Cardiac septum (tissue), 1 donor: ENCODE measurements at regions not wholly inside any gene's neighbourhood (a gene's known extent, or its start where the extent isn't known, plus 50 kb on each side); places are given as distances from the start of the nearest gene placed in this dataset.
"Not testable (repeated sequence)": the region's sequence is repeated elsewhere in the genome, so short reads cannot be mapped to it uniquely, and the experiment has no call there.

Experiments
- DNase-seq: peaks from one replicate; pipeline ENCODE4 v3.0.0-alpha.2; 2020; ENCODE audit warnings: low spot score
- intact Hi-C: fragments of 100-400 bp; cut with DNase I; formaldehyde crosslinking; loops from one replicate; pipeline ENCODE4 v1.14.0; 2022
- donor health status: DM: no; HTN: no; CAD: no.

DNA sequence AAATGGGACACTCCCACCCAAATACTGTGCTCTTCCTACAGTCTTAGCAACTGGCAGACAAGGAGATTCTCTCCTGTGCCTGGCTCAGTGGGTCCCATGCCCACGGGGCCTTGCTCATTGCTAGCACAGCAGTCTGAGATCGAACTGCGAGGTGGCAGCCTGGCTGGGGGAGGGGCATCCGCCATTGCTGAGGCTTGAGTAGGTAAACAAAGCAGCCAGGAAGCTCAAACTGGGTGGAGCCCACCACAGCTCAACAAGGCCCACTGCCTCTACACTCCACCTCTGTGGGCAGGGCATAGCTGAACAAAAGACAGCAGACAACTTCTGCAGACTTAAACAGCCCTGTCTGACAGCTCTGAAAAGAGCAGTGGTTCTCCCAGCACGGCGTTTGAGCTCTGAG lies 174.8 kb downstream of the COL12A1 start:
- intact Hi-C loops, DNase-seq: not testable (repeated sequence)

DNA sequence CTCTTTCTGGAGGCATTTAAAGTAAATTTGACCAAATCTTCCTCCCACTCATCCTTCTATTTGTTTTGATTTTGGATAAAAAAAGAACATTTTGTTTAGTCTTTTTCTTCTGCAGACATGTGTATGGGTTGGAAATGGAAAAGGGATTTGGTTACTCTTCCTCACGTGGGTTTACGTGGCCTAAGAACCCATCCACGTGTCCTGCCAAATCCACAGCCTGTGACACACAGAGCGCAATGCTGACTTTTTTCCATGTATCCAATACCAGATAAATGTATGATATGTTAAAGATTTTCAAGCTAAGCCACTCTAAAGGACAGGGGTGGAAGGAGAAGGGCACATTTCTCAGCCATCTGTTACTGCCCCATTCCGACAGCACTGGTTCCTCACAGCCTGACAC lies 176.5 kb downstream of the COL12A1 start:
- intact Hi-C loops: no loop called here
- no peak for DNase-seq

DNA sequence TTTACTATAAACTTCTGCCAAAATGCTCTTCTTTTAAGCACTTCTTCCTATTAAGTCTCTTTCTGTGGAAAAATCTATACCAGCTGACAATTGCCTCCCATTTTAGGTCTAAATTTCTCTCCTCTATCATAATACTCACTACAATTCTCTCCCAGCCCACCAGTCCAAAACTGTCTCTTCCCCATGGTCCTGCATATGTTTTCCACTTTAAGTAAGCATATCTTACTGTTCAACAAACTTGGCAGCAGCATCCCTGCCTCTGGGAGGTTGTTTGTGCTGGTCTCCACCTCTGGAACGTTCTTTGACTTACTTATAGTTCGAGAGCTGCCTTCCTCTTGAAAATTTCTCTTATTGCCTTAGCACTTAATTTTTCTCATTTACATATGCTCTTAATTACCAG lies 180.5 kb downstream of the COL12A1 start:
- intact Hi-C loops: no loop called here
- no peak for DNase-seq

DNA sequence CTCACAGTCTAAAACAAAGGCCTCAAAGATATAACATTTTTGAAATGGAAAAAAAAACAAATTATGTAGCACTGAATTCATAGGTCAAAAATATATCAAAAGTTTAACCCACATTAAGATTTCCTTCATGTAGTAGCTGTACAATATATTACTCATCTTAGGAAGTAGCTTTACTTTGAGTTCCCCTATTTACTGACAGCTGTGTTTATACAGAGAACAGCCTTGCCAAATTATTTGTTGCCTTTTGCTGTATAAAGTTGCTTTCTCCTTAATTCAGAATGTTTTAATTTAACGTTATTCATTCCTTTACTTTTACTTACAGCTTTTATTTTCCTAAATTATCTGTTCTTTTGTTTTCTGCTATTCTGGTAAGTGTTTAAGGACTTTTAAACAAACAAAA lies 181.0 kb downstream of the COL12A1 start:
- intact Hi-C loops: no loop called here
- DNase-seq: no peak

DNA sequence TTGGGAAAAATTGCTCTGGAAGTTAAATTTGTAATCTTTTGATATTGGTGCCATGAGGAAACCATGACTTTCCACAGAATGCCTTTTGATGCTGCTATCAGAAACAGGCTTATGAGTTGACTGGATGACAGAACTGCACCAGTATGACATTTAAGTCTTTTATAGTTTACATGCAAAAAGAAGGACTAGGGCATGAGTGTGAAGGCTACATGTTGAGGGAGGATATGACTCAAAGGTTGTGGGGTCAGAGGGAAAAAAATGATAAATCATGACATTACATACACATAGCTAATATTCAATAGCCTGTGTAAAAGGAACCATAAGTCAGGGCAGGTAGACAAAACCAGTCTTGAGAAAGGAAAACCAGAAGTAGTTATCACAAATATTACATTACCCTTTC lies 182.2 kb downstream of the COL12A1 start:
- no peak for DNase-seq
- intact Hi-C loops: no loop called here

DNA sequence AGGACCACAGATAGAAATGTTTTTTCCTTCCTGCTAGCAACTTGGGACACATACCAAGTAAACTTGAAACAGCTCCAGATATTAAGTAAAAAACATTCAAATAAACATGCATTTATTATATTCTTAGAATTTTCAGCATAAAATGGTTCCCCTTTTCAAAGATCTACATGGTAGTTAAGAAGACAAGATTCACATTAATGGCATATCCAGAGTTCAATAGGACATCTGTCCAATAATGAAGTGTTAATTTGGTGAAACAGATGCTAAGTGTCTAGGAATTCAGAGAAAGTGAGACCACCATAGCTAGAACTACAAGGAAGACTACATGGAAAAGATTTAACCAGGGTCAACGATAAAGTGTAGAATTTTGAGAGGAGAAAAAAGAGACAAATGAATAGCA lies 184.9 kb downstream of the COL12A1 start:
- no peak for DNase-seq
- intact Hi-C loops: no loop called here

DNA sequence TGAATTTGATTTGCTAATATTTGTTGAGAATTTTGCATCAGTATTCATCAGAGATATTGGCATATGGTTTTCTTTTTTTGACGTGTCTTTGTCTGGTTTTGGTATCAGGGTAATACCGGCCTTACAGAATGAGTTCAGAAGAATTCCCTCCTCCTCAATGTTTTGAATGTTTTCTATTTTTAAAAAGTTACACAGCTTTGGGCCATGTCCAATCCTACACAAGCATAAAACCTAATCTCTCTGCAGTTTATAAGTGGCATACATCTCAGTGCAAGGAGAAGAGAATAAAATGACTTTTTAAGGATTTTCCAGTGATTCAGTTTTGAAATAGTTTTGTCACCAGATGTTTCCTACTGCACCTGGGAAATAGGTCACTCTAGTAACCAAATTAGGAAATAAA lies 185.5 kb downstream of the COL12A1 start:
- intact Hi-C loops: no loop called here
- DNase-seq: no peak

DNA sequence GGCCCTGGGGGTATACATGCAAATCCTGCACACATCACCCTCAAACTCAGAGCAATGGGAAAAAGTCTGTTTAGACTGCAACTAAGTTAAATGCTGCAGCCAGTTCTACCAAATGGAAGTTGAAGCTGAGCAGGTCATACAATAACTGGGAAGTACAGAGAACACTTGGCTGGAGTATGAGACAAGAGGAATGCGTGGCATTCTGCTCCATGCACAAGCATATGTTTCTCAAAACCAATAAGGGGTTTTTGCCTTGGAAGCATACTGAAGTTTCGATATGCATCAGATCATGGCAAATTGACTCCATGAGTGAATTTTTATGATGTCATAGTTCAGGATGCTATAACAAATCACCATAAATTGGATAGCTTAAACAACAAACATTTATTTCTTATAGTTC lies 193.8 kb downstream of the COL12A1 start:
- intact Hi-C loops: no loop called here
- no peak for DNase-seq

DNA sequence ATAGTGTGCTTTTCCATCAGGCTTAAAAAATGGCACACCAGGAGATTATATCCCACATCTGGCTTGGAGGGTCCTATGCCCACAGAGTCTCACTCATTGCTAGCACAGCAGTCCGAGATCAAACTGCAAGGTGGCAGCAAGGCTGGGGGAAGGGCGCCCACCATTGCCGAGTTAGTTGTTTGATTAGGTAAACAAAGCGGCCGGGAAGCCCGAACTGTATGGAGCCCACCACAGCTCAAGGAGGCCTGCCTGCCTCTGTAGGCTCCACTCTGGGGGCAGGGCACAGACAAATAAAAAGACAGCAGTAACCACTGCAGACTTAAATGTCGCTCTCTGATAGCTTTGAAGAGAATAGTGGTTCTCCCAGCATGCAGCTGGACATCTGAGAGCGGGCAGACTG lies 201.9 kb downstream of the COL12A1 start:
- DNase-seq, intact Hi-C loops: not testable (repeated sequence)

DNA sequence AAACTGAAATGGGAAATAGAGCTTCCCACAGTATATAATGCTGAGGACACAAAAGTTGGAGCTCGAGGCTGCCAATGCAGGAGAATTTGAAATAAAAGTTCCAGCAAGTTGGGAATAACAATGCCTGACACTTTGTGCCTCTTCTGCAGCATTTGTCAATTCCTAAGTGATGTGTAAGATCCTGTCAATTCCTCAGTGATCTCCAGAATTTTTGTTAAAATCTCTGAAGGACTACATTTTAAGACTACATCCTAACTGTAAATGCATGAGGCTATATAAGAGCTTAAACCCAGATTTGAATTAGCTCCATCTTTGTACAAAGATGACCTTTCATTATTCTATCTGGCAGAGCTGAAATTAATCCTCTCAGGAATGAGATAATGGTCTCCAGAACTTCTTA lies 208.2 kb downstream of the COL12A1 start:
- intact Hi-C loops: no loop called here
- DNase-seq: no peak

DNA sequence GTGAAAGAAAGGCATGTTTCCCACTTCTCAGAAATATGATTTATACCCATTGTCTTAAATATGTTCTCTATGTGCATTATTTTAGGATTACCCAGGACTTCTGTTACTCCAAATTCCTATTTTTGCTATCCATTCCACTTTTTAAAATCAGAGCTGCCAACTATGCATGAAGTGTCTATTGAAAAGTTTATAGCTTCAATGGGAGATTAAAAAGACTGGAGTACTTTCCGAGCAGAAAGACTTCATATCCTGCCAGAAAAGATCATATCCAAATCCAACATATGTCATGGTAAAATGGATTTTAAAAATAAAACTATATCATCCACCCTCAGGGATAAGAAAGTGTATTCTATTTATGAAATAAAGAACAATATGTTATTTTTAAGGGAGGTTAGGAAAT lies 212.7 kb downstream of the COL12A1 start:
- intact Hi-C loops: no loop called here

DNA sequence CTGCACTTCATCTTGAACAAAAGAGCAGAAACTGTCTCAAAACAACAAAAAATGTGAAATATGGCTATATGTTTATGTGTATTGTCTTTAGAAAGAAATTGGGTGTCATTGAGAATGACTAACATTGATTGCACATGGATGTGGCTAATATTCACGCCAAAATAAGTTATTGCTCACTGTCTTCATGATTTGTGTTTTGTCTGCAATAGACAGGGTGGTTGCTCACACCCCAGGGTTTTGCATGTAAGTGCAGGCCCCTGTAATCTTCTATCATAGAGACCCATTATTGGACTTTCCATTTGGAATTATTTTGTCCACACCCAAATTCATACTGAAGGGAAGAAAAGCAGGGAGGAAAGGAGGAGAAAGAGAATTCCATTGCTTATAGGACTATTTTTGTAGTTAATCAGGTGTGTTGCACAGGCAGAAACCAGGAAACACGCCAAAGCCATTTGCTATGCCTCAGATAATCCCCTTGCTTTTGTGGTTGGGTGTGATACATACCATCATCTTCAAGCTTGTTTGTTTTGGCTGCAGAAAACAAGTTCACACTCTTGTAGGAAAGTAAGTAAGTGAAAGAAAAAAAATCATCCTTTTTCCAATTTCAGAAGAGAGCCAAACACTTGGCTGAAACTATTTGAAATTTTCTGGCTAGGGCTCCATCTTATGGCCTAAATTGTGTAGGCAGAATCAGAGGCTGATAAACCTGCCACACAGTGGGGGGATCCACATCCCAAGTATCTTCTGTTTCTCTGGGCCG lies 214.1 kb downstream of the COL12A1 start:
- intact Hi-C loops: no loop called here
- DNase-seq: no peak

More for the DNA sequence above, 212.7 kb downstream of the COL12A1 start:
- no peak for DNase-seq

DNA sequence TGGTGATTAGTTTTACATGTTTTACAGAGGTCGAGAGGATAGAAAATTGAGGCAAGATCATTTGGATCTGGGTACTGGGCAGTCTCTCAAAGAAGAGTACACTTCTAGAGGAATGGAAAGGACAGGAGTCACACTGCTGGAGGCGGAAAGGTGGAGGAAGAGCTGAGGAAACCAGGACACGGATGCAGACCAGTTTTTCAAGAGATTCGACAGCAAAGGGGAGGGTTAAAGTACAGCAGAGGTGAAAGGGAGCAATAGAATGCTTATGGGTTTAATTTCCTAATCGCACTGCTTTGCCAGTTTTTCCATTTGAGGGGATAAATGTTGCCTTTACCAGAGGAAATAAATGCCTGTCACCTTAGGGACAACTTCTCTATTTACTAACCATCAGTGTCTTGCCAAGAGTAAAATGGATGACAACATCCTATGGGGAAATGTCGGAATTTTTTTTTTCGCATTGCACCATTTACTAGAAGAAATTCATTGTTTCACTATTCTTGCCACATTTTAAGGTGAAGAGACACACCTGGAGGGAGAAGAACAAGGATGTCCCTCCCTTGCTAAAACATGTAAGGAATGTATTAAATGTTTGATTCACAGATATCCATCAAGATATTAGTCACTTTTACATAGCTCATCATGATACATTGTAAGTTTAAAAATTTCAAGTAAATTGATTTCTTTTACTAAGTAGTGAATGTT lies 226.6 kb downstream of the COL12A1 start:
- intact Hi-C loops: no loop called here
- no peak for DNase-seq

DNA sequence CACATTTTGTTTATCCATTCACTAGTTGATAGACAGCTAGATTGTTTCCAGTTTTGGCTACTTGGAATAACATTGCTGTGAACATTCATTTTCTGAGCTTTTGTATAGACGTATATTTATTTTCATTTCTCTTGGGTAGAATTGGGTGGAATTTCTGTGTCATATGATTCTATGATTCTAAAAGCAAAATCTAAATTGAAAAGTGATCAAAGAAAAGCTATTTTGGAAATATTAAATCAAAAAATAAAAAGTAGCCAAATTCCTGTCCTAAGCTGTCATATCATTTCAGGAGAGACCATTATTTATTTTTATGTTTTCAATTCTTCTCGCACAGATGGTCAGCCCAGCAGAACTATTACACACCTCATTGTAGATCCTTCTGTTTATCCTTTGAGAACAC lies 229.2 kb downstream of the COL12A1 start:
- no peak for DNase-seq
- intact Hi-C loops: no loop called here

DNA sequence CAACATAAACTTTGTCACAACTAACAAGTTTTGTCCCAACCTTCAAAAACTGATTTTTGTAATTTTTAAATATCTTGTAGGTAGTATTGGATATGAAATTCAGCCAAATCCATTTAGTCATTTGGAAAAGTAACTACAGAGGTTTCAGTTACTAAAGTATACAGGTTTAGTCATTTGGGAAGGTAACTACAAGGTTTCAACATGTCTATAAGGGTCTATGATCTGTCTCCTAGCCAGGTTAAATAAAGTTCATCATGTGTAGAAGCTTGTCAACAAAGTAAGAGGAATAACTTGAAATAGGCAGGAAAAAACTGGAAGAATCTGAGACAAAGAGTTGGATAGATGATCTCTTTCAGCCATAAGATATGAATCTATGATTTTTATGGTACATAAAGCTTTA lies 229.8 kb downstream of the COL12A1 start:
- intact Hi-C loops: no loop called here

DNA sequence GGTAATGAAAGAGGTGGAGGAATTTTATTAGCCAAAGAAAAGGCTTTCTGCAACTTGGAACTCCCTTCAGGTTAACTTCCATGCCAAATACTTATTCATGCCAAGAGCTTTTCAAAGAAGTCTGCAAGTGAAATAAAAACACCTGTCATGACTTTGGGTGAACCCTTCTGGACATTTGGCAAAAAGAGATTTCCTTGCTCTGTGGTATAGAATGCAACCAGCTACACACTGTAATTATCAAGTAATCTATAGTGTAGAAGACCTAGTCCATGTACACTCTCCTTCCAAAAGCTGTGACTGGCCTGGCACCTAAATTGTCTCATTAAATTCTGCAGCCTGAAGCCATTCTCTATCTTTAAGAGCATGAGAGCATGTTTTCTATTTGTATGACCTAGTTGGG lies 232.3 kb downstream of the COL12A1 start:
- intact Hi-C loops: no loop called here
- DNase-seq: no peak

More for the DNA sequence above, 229.8 kb downstream of the COL12A1 start:
- no peak for DNase-seq

DNA sequence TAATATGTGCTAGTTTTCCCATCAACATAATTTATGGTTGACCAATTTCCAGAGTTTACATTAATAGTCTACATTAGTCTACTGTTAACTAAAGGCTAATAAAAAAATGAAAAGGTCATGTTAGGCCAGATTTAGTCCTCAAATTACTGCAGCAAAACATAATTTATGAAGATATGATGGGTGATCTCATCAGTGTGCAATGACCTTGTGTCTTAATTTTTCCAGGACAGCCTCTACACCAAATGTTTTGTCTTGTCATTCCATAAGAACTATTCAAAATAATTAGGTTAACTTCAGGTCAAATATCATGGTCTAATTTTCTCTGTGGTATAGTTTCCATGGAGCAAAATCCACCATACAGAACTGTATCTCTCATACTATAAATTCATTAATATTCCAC lies 234.2 kb downstream of the COL12A1 start:
- no peak for DNase-seq
- intact Hi-C loops: no loop called here

DNA sequence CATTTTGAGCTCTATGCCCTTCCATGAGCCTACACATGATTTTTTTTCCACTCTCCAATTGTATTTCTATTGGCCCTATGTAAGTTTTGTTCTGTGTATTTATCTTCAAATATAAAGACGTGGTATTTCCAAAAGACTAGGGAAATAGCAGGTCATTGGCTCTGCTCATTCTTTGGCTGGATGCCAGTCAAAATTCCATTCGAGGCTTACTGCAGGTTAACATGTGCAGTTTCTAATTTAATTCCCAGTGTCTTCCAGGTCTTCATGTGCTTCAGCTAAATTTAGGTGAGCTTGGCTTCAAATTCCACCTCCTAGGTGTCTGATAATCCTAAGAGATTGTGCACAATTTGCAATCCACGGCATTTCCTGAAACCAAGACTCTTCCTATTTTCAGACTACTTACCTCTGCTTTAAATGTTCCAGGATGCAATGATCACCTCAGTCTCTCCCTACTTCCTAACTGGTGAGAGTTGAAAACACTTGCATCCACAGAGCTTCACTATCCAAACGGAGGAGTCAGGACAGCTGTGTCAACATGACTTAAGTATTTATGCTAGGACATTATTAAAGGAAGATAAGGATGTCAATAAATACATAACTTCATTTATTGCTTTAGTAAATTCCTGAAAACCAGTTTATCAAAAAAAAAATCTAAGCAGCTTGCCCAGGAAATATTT lies 236.1 kb downstream of the COL12A1 start:
- DNase-seq: no peak
- intact Hi-C loops: no loop called here

DNA sequence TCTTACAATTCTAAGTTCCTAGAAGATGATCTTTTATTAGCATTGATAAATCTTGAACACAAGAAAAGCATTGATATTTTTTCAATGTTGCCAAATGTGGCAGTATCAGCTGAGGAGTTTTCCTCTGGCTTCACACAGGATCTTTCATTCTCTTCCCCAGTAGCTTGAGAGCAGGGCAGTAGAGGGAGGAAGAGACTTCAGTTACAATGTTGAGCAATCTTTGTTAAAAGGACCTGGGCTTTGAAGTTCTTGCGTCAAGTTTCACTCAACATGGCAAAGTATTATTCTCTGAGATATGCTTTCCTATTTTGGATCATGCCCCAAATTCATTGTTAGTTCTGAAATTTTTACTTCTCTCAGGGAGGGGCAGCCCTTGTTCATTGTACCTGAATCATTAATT lies 238.0 kb downstream of the COL12A1 start:
- intact Hi-C loops: no loop called here
- no peak for DNase-seq

DNA sequence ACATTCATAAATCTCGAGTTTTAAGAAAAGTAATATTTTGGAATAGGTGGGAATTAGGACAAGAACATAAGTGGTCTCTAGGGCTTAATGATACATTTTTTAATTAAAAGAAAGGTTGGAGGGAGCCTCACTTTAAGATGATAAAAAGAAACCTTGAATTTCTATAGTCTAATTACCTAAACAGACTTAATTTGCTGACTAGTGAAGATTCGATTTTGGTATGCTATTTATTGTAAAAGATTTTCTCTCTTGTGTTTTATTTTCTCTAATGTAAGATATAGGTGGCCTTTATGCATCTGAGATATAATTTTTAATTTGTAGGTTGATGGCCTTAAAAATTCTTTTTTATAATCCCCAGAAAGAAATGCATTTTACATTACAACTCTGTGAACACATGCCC lies 239.1 kb downstream of the COL12A1 start:
- intact Hi-C loops: no loop called here
- no peak for DNase-seq

DNA sequence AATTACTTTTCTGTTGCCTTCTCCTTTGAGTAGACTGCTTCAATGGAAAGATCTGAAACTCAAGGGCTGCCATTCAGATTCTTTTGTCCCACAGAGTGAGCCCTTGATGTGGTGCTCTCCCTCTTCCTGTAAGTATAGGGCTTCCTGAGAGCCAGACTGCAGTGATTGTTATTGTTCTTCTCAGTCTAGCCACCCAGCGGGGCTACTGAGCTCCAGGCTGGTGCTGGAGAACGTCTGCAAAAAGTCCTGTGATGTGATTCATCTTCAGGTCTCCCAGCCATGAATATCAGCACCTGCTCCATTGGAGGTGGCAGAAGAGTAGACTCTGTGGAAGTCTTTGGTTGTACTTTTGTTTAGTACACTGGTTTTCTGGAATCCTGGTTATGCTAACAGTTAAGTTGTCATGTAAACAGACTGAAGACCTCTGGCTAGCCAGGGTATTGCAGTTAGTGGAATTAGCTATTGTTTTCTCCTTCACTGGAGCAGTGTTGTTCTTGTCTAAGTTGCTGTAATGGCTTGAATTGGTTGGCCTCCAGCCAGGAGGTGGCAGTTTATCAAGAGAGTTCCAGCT lies 240.9 kb downstream of the COL12A1 start:
- intact Hi-C loops: no loop called here
- no peak for DNase-seq
